ENCODE measurements at regions not wholly inside any gene's neighbourhood (a gene's known extent, or its start where the extent isn't known, plus 50 kb on each side); places are given as distances from the start of the nearest gene placed in this dataset.

GRCh38 chr6:74654296-74654695 is 551.6 kb downstream of the COL12A1 start:
- DNase-seq: no peak
- Histone ChIP-seq H3K36me3 (no peaks in the 10 kb centered on the region), H3K27ac (no peak overlapping the region), H3K9me3 (no peaks in the 10 kb centered on the region), H3K4me3 (no peak overlapping the region), H3K27me3 (no peaks in the 10 kb centered on the region), H3K4me1 (no peaks in the 10 kb centered on the region)
- intact Hi-C loops (cut with DNase I; ENCODE audit: low total_unique reads): no loop called here
- no peak for TF ChIP-seq CTCF (IDR thresholded peaks at IDR 0.05)
- TF ChIP-seq POLR2A (IDR thresholded peaks at IDR 0.05): no peak

- Histone ChIP-seq H3K27me3 (no peaks in the 10 kb centered on the region), H3K9me3 (no peaks in the 10 kb centered on the region), H3K36me3 (no peaks in the 10 kb centered on the region), H3K4me1 (no peaks in the 10 kb centered on the region), H3K4me3 (no peak overlapping the region), H3K27ac (no peak overlapping the region)
- intact Hi-C loops (cut with DNase I; ENCODE audit: low total_unique reads): no loop called here
- no peak for DNase-seq
- TF ChIP-seq CTCF (IDR thresholded peaks at IDR 0.05): no peak
- TF ChIP-seq POLR2A (IDR thresholded peaks at IDR 0.05): no peak
Measured at GRCh38 chr6:74651948-74652842, 553.7 kb downstream of the COL12A1 start.

GRCh38 chr6:74650668-74651067 is 555.2 kb downstream of the COL12A1 start:
- TF ChIP-seq CTCF (IDR thresholded peaks at IDR 0.05) (no peak), POLR2A (IDR thresholded peaks at IDR 0.05) (no peak)
- DNase-seq: no peak
- Histone ChIP-seq H3K36me3 (no peaks in the 10 kb centered on the region), H3K9me3 (no peaks in the 10 kb centered on the region), H3K27ac (no peak overlapping the region), H3K27me3 (no peaks in the 10 kb centered on the region), H3K4me3 (no peak overlapping the region), H3K4me1 (no peaks in the 10 kb centered on the region)
- intact Hi-C loops (cut with DNase I; ENCODE audit: low total_unique reads): no loop called here

- intact Hi-C loops (cut with DNase I; ENCODE audit: low total_unique reads): no loop called here
- TF ChIP-seq CTCF (IDR thresholded peaks at IDR 0.05) (no peak), POLR2A (IDR thresholded peaks at IDR 0.05) (no peak)
- no peak overlapping the region for H3K27ac ChIP-seq
- H3K27me3 ChIP-seq: no peaks in the 10 kb centered on the region
- DNase-seq: no peak
- no peak overlapping the region for H3K4me3 ChIP-seq
- no peaks in the 10 kb centered on the region for H3K9me3 ChIP-seq
- H3K36me3 ChIP-seq: no peaks in the 10 kb centered on the region
- no peaks in the 10 kb centered on the region for H3K4me1 ChIP-seq
Measured at GRCh38 chr6:74646461-74646860, 559.4 kb downstream of the COL12A1 start.

- Histone ChIP-seq H3K27me3 (no peaks in the 10 kb centered on the region), H3K36me3 (no peaks in the 10 kb centered on the region), H3K4me3 (no peak overlapping the region), H3K27ac (no peak overlapping the region), H3K4me1 (no peaks in the 10 kb centered on the region), H3K9me3 (no peaks in the 10 kb centered on the region)
- TF ChIP-seq POLR2A (IDR thresholded peaks at IDR 0.05) (no peak), CTCF (IDR thresholded peaks at IDR 0.05) (no peak)
- intact Hi-C loops (cut with DNase I; ENCODE audit: low total_unique reads): no loop called here
- no peak for DNase-seq
Measured at GRCh38 chr6:74645108-74645849, 560.6 kb downstream of the COL12A1 start.

Data from uterus (tissue), 3 donors.